Hepatocyte (in vitro differentiated cells): ENCODE measurements at regions not wholly inside any gene's neighbourhood (a gene's known extent, or its start where the extent isn't known, plus 50 kb on each side); places are given as distances from the start of the nearest gene placed in this dataset.
"Not testable (repeated sequence)": the region's sequence is repeated elsewhere in the genome, so short reads cannot be mapped to it uniquely, and the experiment has no call there.

Experiments used
- DNase-seq: peaks from one replicate; pipeline ENCODE4 v3.0.0-alpha.2; 2016; ENCODE audit warnings: low spot score
- H2AFZ ChIP-seq: fragments of 200-600 bp; sonication (generic); 2 replicates; pipeline ENCODE4 v1.6.0; 2016; ENCODE audit warnings: antibody characterized with exemption, mild to moderate bottlenecking
- H3K27ac ChIP-seq: fragments of 200-600 bp; sonication (generic); 2 replicates; pipeline ENCODE4 v1.5.1; 2016; ENCODE audit warnings: mild to moderate bottlenecking
- H3K27me3 ChIP-seq: fragments of 200-600 bp; sonication (generic); 2 replicates; pipeline ENCODE4 v1.6.1; 2016
- H3K36me3 ChIP-seq: fragments of 200-600 bp; sonication (generic); replicated peaks from 2 replicates; pipeline ENCODE4 v1.5.1; 2016; ENCODE audit warnings: low read depth; ENCODE audit not compliant: insufficient read depth
- H3K4me1 ChIP-seq: fragments of 200-600 bp; sonication (generic); 2 replicates; pipeline ENCODE4 v1.5.1; 2016; ENCODE audit warnings: mild to moderate bottlenecking, moderate library complexity; ENCODE audit not compliant: insufficient read depth
- H3K4me2 ChIP-seq: fragments of 200-600 bp; sonication (generic); 2 replicates; pipeline ENCODE4 v1.6.0; 2016
- H3K4me3 ChIP-seq: fragments of 200-600 bp; sonication (generic); 2 replicates; pipeline ENCODE4 v1.5.1; 2016; ENCODE audit warnings: mild to moderate bottlenecking
- H3K79me2 ChIP-seq: fragments of 200-600 bp; sonication (generic); 2 replicates; pipeline ENCODE4 v1.6.0; 2017; ENCODE audit warnings: mild to moderate bottlenecking
- H3K9me2 ChIP-seq: fragments of 200-600 bp; sonication (generic); replicated peaks from 2 replicates; pipeline ENCODE4 v1.6.0; 2017; ENCODE audit warnings: mild to moderate bottlenecking; ENCODE audit not compliant: insufficient read depth
- H3K9me3 ChIP-seq: fragments of 200-600 bp; sonication (generic); 2 replicates; pipeline ENCODE4 v1.5.1; 2016; ENCODE audit warnings: low read depth, mild to moderate bottlenecking
- H4K20me1 ChIP-seq: fragments of 200-600 bp; sonication (generic); 2 replicates; pipeline ENCODE4 v1.6.0; 2016; ENCODE audit warnings: mild to moderate bottlenecking; ENCODE audit not compliant: insufficient read depth, poor library complexity, severe bottlenecking
- CTCF ChIP-seq: fragments of 200-600 bp; sonication (generic); IDR thresholded peaks from 2 replicates; pipeline ENCODE4 v1.5.1; 2016; ENCODE audit warnings: antibody characterized with exemption, mild to moderate bottlenecking; ENCODE audit not compliant: poor library complexity
- EZH2 ChIP-seq: fragments of 200-600 bp; sonication (generic); IDR thresholded peaks from 2 replicates; pipeline ENCODE4 v1.6.1; 2016; ENCODE audit warnings: antibody characterized with exemption, mild to moderate bottlenecking, borderline replicate concordance
- EZH2phosphoT487 ChIP-seq: fragments of 200-600 bp; sonication (generic); IDR thresholded peaks from one replicate; pipeline ENCODE4 v1.6.1; 2018; ENCODE audit warnings: antibody characterized with exemption, mild to moderate bottlenecking, low read depth, moderate library complexity; ENCODE audit not compliant: unreplicated experiment, severe bottlenecking
- whole genome bisulfite sequencing: methylation state at CpG from one replicate; pipeline ENCODE4 v1.1.6; 2016; ENCODE audit warnings: low lambda C conversion rate; ENCODE audit errors: missing lambda C conversion rate; 5-methylcytosine and 5-hydroxymethylcytosine counted together

DNA sequence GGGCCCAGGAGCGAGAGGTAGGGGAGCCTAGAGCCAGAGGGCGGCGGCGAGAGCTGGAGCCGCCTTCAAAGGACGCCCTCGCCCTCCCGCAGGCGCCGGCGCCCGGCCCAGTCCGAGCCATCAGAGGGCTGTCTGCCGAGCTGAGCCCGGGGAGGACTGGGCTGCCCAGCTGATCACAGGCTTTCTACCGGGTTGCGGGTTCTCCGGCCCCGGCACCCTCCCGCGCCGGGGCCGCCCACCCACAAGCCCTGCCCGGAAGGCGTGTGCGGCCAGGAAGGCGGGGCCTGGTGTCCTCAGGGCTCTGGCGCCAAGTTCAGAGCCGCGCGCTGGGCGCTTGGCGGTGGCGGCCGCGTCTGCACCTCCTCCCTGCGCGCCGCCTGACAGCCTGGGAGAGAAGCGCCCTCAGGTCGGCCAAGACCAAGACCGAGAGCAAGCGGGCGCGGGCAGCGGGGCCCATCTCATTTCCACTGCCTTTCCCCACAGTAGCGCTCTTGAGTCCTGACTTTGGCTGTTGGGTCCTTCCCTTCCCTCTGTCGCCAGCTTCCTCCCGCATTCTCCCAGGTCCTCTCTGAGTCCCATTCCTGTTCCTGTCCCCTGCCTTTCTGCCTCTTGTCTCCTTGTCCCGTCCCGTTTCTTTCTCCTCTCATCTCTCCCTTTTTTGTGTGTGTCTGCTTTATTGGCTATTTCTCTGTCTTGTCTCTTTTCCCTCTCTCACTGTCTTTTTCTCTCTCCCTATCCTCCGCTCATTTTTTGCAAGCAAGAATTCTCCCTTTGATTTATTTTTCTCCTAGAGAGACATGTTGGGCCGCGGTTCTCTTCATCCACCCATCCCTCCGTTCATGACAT, 60.6 kb upstream of the MSMB start:
- peak; percentile 71 for DNase-seq
- H2AFZ ChIP-seq = peak overlapping the region; percentile 34

GRCh38 chr10:46108158-46108499, 62.1 kb upstream of the MSMB start:
- not testable (repeated sequence) for H3K36me3 ChIP-seq, H3K27ac ChIP-seq, H3K9me3 ChIP-seq, H3K79me2 ChIP-seq, H3K27me3 ChIP-seq, H3K4me2 ChIP-seq, H3K4me1 ChIP-seq, H3K4me3 ChIP-seq, H4K20me1 ChIP-seq, DNase-seq, H2AFZ ChIP-seq, H3K9me2 ChIP-seq
- WGBS = 86% methylated on average over 4 of the region's 5 CpGs

More for the DNA sequence above, 60.6 kb upstream of the MSMB start:
- H3K9me3 ChIP-seq = no peaks in the 10 kb centered on the region
- peaks cover 6% of the 10 kb centered on the region for H3K27me3 ChIP-seq
- H3K9me2 ChIP-seq = no peaks in the 10 kb centered on the region
- H3K4me1 ChIP-seq = peaks cover 7% of the 10 kb centered on the region
- 6% methylated on average over 38 of the region's 55 CpGs for WGBS
- no peak overlapping the region for H3K27ac ChIP-seq
- no peaks in the 10 kb centered on the region for H4K20me1 ChIP-seq
- H3K4me2 ChIP-seq = peak overlapping the region; percentile 85
- H3K79me2 ChIP-seq = no peaks in the 10 kb centered on the region
- peak overlapping the region; percentile 37 for H3K4me3 ChIP-seq
- no peak for TF ChIP-seq EZH2
- no peak for TF ChIP-seq EZH2phosphoT487
- no peak for TF ChIP-seq CTCF
- no peaks in the 10 kb centered on the region for H3K36me3 ChIP-seq

DNA sequence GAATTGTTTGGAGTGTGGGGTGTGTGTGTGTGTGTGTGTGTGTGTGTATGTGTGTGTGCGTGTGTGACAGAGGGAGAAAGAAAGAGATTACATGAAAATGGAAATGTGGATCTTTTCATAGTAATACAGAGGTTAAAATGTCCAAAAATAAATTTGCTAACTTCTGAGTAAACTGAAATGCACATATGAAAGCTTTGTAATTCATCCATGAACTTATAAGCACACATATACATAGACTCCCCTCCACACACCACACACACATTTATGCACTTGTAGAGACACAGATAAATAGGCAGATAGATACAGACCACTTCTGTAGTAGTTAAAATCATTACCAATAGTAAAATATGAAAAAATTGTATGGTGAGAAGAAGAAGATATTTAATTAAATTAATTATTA, 108.2 kb upstream of the MSMB start:
- H3K79me2 ChIP-seq, H3K4me1 ChIP-seq, H3K9me2 ChIP-seq, H2AFZ ChIP-seq, H3K27ac ChIP-seq, DNase-seq, H3K9me3 ChIP-seq, H3K4me2 ChIP-seq, H4K20me1 ChIP-seq, H3K36me3 ChIP-seq, H3K4me3 ChIP-seq, H3K27me3 ChIP-seq: not testable (repeated sequence)
- 100% methylated on average over 1 of the region's 1 CpG for WGBS

DNA sequence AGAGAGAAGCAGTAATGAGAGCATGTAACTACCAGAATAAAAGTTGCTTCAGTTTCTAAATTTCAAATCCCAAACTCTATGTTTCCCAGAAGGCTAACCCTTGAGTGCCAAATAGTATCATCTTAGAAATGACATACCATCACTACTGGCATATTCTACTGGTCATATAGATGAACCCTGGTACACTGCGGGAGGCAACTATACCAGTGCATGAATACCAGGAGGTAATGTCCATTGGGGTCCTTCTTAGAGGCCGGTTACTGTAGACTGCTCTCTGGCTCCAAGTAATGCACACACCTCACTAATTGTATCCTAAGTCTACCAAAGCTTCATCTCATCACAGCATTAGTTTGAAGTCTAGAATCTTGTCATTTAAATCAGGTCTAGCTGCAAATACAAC, 108.6 kb upstream of the MSMB start:
- not testable (repeated sequence) for H3K27ac ChIP-seq, H2AFZ ChIP-seq, H3K9me3 ChIP-seq, H3K27me3 ChIP-seq, H3K79me2 ChIP-seq, H3K4me2 ChIP-seq, H3K4me1 ChIP-seq, H3K9me2 ChIP-seq, H3K4me3 ChIP-seq, H3K36me3 ChIP-seq, H4K20me1 ChIP-seq, DNase-seq
- 86% methylated on average over 2 of the region's 2 CpGs for WGBS

GRCh38 chr10:46156866-46157265, 110.8 kb upstream of the MSMB start:
- not testable (repeated sequence) for H3K4me3 ChIP-seq, H3K4me2 ChIP-seq, H3K9me2 ChIP-seq, H3K36me3 ChIP-seq, H2AFZ ChIP-seq, H3K27ac ChIP-seq, H3K9me3 ChIP-seq, H3K4me1 ChIP-seq, H3K27me3 ChIP-seq, H3K79me2 ChIP-seq, DNase-seq, H4K20me1 ChIP-seq
